Lung (tissue), 11 donors: ENCODE measurements at regions not wholly inside any gene's neighbourhood (a gene's known extent, or its start where the extent isn't known, plus 50 kb on each side); places are given as distances from the start of the nearest gene placed in this dataset.

Experiments used
- ATAC-seq: fragments of 200-7000 bp; cut with Tn5 transposase; one replicate; pipeline ENCODE4 v1.9.1; 2020; ENCODE audit warnings: moderate number of reproducible peaks; ENCODE audit not compliant: insufficient read depth, low FRiP score
- DNase-seq, 3 donors: peaks; one replicate each; pipeline ENCODE4 v3.0.0-alpha.2; 2013 to 2017
- H3K27ac ChIP-seq, 2 donors: one replicate each; pipeline ENCODE4 v1.5.1; 2013; ENCODE audit warnings: mild to moderate bottlenecking in 2 of 2, moderate library complexity in 2 of 2, control low read depth in 1 of 2, inconsistent platforms in 1 of 2, low read depth in 1 of 2, low read length in 1 of 2
- H3K27me3 ChIP-seq, 3 donors: one replicate each; pipeline ENCODE4 v1.5.1; 2013; ENCODE audit warnings: low read length in 2 of 3; ENCODE audit not compliant: control insufficient read depth in 3 of 3, insufficient read depth in 3 of 3
- H3K36me3 ChIP-seq, 4 donors: one replicate each; pipeline ENCODE4 v1.5.1; 2013; ENCODE audit warnings: low read length in 4 of 4, mild to moderate bottlenecking in 1 of 4, moderate library complexity in 1 of 4; ENCODE audit not compliant: control insufficient read depth in 4 of 4, insufficient read depth in 4 of 4
- H3K4me1 ChIP-seq, 5 donors: one replicate each; pipeline ENCODE4 v1.5.1; 2013; ENCODE audit warnings: low read length in 5 of 5, mild to moderate bottlenecking in 2 of 5, moderate library complexity in 1 of 5; ENCODE audit not compliant: control insufficient read depth in 5 of 5, insufficient read depth in 5 of 5
- H3K4me3 ChIP-seq: one replicate; pipeline ENCODE4 v1.5.1; 2013; ENCODE audit warnings: mild to moderate bottlenecking, control low read depth, moderate library complexity
- H3K9ac ChIP-seq, 2 donors: one replicate each; pipeline ENCODE4 v1.5.1; 2013; ENCODE audit warnings: low read length in 2 of 2, control low read depth in 1 of 2; ENCODE audit not compliant: insufficient read depth in 1 of 2
- H3K9me3 ChIP-seq, 4 donors: one replicate each; pipeline ENCODE4 v1.5.1; 2013; ENCODE audit warnings: low read length in 3 of 4, mild to moderate bottlenecking in 1 of 4, moderate library complexity in 1 of 4; ENCODE audit not compliant: control insufficient read depth in 4 of 4, insufficient read depth in 3 of 4
- CTCF ChIP-seq: IDR thresholded peaks from 2 replicates; pipeline ENCODE4 v1.5.1; 2012; ENCODE audit warnings: mild to moderate bottlenecking; ENCODE audit errors: control extremely low read depth, extremely low read depth
- WGBS, 2 donors: extraction: QIAGEN DNeasy Blood & Tissue Kit; methylation state at CpG; one replicate each; pipeline ENCODE4 v1.1.7; 2013; 5-methylcytosine and 5-hydroxymethylcytosine counted together
- donor health status: control.
- donor health status: control.
- donor health status: Bipolar disorder and iron deficiency.
- donor health status: healthy.
- donor health status: DM: yes; HTN: yes; CAD: no.

GRCh38 chr2:121004950-121005349 lies 269.3 kb downstream of the GLI2 start:
- ATAC-seq (no peak), DNase-seq (peak in 1 of 3 donors; percentile 25)
- 71 to 83% methylated on average over 6 of the region's 6 CpGs for WGBS, 2 donors
- H3K4me3 ChIP-seq, result no peak overlapping the region
- H3K36me3 ChIP-seq, result no peaks in the 10 kb centered on the region
- H3K9me3 ChIP-seq, result peaks cover 0 to 4% (median 0%) of the 10 kb centered on the region in 4 donors
- peaks cover 0 to 13% (median 0%) of the 10 kb centered on the region in 3 donors for H3K27me3 ChIP-seq
- H3K4me1 ChIP-seq, result peaks cover 0 to 5% (median 0%) of the 10 kb centered on the region in 5 donors
- H3K9ac ChIP-seq, result no peak overlapping the region
- no peak overlapping the region for H3K27ac ChIP-seq
- TF ChIP-seq CTCF, result no peak

GRCh38 chr2:121005453-121005852 lies 269.8 kb downstream of the GLI2 start:
- 61 to 66% methylated on average over 3 of the region's 3 CpGs for WGBS, 2 donors
- DNase-seq, result peak in 2 of 3 donors; percentile 46 to 62
- peaks cover 0 to 5% (median 0%) of the 10 kb centered on the region in 5 donors for H3K4me1 ChIP-seq
- ATAC-seq, result no peak
- no peak overlapping the region for H3K4me3 ChIP-seq
- no peak overlapping the region for H3K9ac ChIP-seq
- peaks cover 0 to 13% (median 0%) of the 10 kb centered on the region in 3 donors for H3K27me3 ChIP-seq
- H3K9me3 ChIP-seq, result peaks cover 0 to 4% (median 0%) of the 10 kb centered on the region in 4 donors
- no peak overlapping the region for H3K27ac ChIP-seq
- H3K36me3 ChIP-seq, result no peaks in the 10 kb centered on the region
- no peak for TF ChIP-seq CTCF

GRCh38 chr2:121006743-121007489 lies 271.2 kb downstream of the GLI2 start:
- H3K9ac ChIP-seq, result no peak overlapping the region
- no peak overlapping the region for H3K27ac ChIP-seq
- H3K4me3 ChIP-seq, result no peak overlapping the region
- WGBS, 2 donors, result 87 to 91% methylated on average over 10 of the region's 10 CpGs
- peaks cover 0 to 5% (median 0%) of the 10 kb centered on the region in 5 donors for H3K4me1 ChIP-seq
- ATAC-seq, result no peak
- H3K36me3 ChIP-seq, result no peaks in the 10 kb centered on the region
- H3K27me3 ChIP-seq, result peaks cover 0 to 13% (median 0%) of the 10 kb centered on the region in 3 donors
- H3K9me3 ChIP-seq, result peaks cover 0 to 3% (median 1%) of the 10 kb centered on the region in 4 donors
- no peak for TF ChIP-seq CTCF
- no peak for DNase-seq
